ENCODE measurements at regions not wholly inside any gene's neighbourhood (a gene's known extent, or its start where the extent isn't known, plus 50 kb on each side); places are given as distances from the start of the nearest gene placed in this dataset.

DNA sequence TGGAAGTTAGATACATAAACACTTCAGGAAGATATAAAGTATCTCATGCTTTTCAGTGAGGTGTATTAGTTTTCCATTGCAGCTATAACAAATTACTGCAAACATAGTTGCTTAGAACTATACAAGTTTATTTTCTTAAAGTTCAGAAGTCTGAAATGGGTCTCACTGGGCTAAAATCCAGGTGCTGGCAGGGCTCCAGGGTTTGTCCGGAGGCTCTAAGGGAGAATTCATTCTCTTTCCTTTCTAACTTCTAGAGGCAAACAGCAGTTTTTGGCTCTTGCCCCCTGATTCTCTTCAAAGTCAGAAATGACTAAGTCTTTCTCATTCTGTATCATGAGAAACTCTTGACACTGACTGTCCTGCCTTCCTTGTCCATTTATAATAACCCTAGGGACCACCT, 138.8 kb downstream of the AASDHPPT start:
- no peak for DNase-seq (ENCODE audit: low read depth)

DNA sequence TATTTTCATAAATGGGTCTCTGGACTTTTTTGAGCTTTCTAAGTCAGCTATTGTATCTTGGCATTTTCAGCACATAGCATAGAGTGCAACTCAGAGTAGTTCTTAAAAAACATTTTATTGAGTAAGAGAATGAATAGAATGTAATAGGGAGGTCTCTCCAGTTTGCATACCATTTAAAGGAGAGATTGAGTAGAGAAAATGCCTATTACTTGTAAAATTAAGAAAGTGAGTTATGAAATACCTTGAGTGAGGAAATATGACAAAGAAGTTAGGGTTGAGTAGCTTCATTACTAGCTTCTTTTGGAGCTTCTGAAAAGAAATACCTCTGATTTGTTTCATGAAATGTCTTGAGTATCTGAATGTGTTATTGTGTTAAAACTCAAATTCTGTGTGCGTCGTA, 140.0 kb downstream of the AASDHPPT start:
- DNase-seq (ENCODE audit: low read depth): no peak

DNA sequence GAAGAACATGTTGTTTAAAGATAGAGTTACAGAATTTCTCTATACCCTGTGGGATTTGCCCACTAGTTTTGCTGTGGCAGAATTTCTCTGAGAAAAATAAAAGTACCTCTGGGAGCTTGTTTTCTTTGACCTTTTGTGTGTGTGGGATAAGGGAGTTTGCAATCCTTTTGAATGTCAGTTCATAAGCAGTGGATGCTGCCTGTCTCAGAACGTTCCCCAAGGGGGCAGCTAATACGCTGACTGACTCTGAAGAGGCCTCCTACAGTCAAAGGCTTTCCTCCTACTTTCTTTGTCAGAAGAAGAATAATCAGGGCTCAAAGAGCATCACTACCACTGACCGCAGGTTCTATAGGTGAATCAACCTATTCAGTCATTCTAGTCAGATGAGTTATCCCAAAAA, 140.6 kb downstream of the AASDHPPT start:
- DNase-seq (ENCODE audit: low read depth): no peak

DNA sequence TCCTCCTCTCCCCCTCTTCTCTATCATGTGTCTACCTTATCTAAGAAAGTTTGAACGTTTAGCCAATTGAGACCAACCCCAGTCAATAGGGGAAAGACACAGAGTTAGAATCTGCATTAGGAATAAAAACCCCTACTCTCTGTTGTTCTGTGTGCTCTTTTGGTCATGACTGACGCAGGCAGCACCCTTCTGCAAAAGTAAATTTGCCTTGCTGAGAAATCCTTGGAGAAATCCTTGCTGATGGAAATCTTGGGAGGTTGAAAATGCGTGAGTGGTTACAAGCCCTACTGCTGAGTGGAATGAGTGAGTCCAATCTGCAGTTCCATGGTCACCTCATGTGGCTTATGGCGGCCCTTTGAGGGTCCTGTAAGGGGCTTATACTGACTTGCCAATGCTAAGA, 145.2 kb downstream of the AASDHPPT start:
- no peak for DNase-seq (ENCODE audit: low read depth)

DNA sequence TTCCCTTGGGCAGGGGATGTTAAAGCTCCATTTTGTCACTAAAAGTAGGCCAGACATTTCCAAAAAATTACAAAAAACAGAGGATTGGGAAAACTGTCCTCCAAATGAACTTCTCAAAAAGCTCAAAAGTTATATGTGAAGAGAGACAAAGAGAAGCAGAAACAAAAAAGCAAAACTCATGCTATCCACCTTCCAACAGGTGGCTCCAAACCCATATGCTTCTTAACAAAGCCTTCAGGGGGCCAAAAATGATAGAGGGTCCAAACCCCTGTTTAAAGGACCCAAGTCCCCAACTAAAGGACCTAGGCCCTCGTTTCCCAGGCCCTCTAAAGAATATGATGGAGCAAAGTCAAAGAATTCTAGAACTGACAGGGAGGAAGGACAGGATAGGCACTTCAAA, 146.7 kb downstream of the AASDHPPT start:
- DNase-seq (ENCODE audit: low read depth): no peak

DNA sequence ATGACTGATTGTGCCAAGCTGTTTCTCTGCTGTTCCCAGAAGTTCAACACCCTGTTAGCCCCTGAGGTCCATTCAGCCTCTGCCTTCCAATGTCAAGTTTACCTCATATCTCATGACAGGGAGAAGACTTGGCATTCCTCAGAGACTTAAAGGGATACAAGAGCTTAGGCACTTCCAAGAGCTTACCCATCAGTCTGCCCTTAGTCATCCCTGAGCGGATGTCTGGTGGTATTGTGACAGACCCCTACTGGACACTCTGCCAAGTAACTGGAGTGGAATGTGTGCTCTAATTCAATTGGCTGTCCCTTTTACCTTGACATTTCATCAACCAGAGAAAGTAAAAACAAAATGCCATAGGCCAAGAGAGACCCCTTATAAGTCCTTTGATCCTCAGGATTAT, 151.5 kb downstream of the AASDHPPT start:
- DNase-seq (ENCODE audit: low read depth): no peak

DNA sequence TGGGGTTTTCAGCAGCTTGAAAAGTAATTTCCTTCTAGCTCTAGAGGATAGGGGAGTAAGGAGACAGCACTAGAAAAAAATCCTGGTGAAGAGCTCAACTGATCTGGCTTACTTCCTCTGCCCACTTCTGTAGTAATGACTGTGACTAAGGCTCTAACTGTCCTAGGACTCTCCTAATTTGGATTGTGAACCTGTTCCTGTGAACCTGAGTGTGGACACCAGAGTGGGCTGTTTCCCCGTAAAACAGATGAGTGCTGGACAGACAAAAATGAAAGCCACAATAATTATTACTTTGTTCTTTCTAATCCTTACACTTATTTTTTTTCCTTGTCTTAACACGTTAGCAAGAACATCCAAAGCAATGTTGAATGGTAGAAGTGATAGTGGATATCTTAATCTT, 154.1 kb downstream of the AASDHPPT start:
- no peak for DNase-seq (ENCODE audit: low read depth)

DNA sequence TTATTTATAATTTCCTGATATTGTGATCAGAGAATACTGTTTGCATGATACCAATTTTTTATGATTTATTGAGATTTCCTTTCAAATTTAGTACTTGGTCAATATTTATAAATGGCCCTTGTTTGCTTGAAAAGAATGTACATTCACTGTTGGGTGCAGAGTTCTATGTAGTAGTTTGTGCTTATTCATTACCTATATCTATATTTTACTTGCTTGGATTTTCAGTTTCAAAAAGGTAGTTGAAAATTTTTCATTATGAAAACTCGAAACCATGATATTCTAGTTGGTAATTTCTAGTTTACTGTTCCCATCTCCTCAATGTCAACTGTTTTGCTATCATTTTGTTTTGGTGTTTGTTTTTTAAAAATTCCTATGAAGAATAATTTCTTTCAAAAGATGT, 155.7 kb downstream of the AASDHPPT start:
- DNase-seq (ENCODE audit: low read depth): no peak

DNA sequence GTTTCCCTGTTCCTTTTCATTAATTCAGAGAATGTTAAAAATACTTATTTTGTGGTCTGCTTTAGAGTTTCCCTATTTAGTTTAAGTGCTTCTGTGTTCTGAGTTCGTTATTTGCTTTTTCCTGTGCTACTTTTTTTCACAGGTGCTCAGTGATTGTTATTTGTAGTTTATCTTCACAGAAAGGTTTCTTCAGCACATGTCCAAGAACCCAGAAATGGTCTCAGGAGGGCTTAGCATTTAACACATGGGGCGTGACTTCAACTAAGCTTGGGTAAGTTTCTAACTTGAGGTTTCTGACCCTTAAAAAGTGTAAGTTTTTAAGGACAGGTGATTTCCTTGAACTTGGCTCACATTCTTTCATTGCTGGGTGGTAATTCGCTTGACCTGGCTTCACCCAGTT, 157.3 kb downstream of the AASDHPPT start:
- DNase-seq (ENCODE audit: low read depth): no peak

DNA sequence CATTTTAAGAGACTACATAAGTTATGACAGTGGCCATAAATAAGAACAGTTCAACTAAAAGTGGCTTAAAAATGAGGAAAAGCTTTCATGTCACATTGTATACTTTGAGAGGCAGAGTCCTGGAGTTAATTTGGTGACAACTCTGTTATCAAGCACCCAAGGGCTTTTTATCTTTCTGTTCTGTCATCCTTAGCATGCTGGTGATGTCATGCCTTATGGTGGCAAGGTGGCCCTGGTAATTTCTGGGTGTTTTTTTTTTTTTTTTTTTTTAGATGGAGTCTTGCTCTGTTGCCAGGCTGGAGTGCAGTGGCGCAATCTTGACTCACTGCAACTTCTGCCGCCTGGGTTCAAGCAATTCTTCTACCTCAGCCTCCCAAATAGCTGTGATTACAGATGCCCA, 158.8 kb downstream of the AASDHPPT start:
- no peak for DNase-seq (ENCODE audit: low read depth)

DNA sequence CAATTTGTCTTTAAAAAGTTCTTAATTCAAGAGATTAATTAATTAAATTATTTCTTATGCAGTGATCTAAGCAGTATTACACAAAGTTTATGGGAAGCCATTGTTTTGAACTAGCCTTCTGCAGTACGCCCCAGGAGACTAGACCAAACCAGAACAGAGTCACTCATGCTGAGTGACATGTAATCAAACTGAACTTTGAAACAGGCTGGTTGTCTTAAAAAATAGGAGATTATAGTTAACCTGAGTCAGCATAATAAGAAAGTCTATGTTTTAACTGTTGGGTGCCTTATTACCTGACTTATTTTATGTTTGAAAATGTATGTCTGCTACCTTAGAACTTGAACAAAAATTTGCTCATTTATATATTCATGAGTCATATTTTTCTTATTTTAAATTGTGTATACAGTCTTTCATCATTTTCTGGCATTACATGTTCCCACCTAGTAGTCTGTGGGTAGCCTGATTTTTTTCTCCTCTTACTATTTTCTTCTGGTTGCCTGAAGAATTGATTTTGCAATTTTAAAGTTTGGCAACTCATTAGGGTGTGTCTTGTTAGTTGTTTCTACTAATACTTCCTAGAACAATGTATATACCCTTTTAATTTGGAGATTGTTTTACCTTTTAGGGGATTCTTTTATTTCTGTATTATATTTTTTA, 161.4 kb downstream of the AASDHPPT start:
- peak; percentile 48 for DNase-seq (ENCODE audit: low read depth)

DNA sequence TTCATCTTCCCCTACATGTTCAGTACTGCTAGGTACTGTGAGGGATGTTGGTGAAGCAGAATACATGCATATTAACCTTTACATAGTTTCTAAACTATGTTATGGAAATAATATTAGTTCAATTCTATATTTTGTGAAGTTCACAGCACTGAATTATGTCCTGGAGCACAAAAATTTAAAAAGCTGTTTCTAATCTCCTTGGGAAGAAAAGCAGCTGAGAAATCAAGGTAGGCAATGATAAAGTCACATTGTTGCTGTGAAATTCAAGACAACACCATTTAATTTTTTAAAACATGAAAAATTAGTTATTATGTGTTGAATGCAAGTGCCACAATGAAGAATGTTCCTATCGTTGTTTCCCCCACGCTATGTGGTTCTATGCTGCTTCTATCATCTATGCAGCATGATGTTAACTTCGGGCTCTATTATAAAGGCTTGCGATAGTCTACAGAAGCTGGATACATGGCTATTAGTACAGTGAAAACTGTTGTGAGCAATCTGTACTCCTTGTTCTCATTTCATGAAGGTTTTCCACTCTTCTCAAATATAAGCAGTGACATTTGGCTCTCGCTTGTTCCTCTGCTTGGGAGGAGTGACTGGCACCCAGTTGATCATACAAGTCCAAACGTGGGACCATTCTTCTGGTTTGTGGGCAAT, 164.3 kb downstream of the AASDHPPT start:
- DNase-seq (ENCODE audit: low read depth): no peak

DNA sequence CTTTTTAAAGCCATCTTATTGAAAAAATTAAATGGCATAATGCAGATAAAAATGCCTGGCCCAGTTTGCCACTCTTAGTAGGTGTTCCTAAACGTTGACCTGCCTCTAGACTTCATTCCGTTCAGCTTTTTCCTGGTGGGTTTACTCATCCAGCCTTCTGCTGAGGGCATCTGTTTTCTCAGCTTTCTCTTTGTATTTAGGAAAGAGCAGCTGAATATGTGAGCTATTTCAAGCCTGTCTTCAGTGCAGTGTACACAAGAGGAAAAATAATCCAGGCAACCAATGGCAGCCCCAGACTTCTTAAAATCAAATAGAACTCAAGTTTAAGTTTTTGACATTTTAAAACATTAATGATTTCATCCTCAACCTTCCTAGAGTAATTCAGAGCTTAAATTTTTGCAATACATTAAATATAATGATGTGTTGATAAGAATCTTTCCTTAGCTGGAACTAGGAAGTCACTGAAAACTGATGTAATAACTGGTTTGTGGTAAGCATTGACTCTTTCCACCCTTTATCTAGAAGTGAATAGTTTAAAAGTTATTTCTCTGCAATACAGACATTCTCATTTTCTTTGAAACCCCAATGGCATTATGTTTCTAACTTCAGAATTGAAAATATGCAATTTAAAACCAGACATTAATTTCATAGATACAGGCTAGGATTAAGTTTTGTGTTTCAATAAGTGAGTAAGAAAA, 165.4 kb downstream of the AASDHPPT start:
- DNase-seq (ENCODE audit: low read depth): no peak

DNA sequence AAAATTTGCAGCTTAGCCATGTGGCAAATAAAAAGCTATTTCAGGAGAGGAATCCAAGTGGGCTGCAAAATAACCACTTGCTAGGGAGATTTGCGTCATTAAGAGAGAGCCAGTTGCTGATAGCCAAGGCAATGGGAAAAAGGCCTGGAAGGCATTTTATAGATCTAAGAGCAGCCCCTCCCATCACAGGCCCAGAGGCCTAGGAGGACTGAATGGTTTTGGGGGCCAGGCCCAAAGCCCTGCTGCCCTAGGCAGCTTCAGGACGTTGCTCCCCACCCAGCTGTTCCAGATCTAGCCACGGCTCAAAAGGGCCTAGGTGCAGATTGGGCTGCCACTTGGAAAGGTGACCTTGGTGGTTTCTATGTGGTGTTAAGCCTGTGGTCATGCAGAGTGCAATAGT, 169.0 kb downstream of the AASDHPPT start:
- no peak for DNase-seq (ENCODE audit: low read depth)

DNA sequence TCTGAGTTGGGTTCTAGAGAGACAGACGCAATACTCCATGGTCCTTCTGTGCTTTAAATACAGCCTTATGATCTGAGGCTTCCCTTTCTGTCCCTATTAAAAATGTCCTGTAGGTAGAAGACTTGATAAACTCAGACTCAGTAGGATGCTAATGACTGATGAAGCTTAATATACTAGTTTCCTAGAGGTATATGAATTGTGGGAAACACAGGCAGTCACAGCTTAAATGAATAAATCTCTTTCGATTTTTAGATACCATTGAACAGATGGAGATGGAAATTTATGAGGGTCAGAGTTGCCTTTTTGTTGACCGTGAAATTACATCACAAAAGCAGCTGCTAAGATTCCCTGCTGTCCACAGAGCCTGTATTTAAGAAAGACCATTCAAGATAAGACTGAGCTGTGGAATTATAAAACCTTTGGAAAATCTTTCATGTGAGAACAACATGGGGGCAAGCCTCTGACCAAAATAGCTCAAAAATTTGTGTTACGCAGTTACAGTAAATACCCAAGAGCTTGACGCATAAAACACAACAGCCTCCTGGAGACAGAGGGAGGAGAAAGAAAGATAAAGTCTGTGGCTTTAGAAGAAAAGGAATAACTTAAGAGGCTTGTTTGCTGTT, 172.3 kb downstream of the AASDHPPT start:
- no peak for DNase-seq (ENCODE audit: low read depth)

DNA sequence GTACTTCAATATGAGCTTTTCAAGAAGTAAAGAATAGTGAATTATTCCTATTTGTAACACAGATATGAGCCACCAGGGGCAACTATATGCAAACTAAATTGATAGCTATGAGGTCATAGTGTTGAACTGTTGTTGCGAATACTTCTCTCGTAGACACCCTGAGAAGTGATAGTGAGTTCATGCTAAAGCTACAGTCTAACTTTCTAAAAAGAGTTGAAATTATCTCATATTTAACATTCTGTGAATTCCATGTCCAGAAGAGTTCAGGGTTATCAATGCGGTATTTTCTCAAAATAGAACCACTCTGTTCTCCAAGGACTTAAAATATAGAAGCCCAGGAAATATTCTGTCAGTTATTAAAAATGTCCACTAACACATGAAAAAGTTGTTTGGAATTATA, 185.4 kb downstream of the AASDHPPT start:
- no peak for DNase-seq (ENCODE audit: low read depth)

DNA sequence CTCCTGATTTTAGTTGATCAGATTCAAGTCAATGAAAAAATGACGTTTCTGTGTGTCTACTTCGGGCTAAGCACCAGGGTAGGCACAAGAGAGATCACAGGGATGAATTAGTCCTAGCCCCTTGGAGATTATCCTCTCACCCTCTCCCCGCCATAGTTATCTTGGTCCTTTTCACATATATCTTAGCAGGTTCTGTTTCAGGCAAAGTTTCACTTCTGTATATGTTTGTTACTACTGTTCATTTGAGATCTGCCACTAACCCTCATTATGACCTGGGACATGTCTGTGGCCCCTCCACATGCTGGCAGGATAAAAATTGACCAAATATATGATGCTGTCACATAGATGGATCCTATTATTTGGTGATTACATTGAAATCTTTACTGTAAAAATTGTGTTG, 186.1 kb downstream of the AASDHPPT start:
- DNase-seq (ENCODE audit: low read depth): no peak

DNA sequence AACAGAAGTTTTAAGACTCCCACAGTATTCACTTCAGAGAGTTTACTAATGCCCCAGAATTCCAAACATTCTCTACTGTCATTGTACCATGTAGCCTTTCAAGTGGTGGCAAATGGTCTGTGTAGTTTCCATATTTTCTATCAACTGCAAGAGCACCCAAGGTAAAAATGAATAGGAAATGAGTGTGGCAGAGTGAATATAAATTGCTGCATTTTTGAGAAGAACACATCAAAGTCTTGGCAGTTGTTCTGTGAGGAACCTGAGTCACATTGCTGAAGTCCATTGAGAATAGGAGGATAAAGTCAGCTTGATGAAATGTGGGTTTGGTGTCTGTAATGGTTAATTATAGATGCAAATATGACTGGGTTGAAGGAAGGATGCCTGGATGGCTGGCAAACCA, 193.6 kb downstream of the AASDHPPT start:
- peak; percentile 66 for DNase-seq (ENCODE audit: low read depth)

DNA sequence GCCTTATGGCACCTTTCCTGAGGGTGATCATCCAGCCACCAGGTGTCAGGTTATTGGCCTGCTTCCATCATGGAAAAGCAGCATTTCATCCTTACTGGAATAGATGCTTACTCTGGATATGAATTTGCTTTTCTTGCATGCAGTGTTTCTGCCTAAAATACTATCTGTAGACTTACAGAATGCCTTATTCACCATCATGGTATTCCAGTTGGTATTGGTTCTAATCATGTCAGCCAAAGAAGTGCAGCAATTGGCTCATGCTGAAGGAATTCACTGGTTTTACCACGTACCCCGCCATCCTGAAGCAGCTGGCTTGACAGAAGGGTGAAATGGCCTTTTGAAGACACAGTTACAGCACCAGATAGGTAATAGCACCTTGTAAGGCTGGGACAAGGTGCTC, 194.2 kb downstream of the AASDHPPT start:
- DNase-seq (ENCODE audit: low read depth): peak; percentile 25

DNA sequence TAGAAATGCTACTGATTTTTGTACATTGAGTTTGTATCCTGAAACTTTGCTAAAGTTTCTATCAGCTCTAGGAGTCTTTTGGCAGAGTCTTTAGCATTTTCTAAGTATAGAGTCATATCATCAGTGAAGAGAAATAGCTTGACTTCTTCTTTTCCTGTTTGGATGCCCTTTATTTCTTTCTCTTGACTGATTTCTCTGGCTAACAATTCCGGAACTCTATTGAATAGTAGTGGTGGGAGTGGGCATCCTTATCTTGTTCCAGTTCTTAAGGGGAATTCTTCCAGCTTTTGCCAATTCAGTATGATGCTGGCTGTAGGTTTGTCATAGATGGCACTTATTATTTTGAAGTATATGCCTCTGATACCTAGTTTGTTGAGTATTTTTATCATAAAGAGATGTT, 197.7 kb downstream of the AASDHPPT start:
- DNase-seq (ENCODE audit: low read depth): no peak

DNA sequence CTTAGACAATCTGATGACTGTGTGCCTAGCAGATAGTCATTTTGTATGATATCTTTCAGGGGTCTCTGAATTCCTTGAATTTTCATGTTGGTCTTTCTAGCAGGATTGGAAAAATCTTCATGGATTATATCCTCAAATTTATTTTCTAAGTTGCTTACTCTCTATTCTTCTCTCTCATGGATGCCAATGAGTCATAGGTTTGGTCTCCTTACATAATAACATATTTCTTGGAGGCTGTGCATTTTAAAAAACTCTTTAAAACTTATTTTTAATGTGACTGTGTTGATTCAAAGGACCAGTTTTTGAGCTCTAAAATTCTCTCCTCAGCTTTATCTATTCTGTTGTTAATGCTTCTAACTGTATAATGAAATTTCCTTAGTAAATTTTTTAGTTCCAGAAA, 198.7 kb downstream of the AASDHPPT start:
- no peak for DNase-seq (ENCODE audit: low read depth)

DNA sequence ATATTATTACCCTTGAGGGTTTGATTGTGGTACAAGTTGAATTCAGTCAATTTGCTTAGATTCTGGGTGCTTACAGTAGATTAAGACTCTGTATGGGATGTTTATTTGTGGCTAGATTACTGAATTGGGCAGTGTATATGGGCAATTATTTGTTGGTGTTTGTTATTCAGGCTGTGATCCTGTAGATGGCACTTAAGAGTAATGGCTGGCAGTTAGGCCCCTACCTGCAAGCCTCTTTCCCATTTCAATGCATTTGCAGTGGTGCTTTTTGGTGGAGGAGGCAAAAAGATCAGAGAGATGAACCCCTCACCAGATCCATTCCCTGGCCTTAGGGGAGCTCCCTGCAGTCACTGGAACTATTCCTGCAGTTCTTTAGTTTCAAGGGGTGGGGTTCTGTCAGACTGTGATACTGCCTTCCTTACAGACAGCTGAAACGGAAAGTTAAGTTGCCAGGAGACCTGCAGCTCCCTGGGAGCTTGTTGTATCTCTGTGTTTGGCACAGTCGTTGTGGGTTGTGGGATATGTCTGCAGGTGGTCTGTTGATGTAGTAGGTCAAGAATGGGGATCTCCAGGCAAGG, 199.5 kb downstream of the AASDHPPT start:
- peak; percentile 35 for DNase-seq (ENCODE audit: low read depth)

DNA sequence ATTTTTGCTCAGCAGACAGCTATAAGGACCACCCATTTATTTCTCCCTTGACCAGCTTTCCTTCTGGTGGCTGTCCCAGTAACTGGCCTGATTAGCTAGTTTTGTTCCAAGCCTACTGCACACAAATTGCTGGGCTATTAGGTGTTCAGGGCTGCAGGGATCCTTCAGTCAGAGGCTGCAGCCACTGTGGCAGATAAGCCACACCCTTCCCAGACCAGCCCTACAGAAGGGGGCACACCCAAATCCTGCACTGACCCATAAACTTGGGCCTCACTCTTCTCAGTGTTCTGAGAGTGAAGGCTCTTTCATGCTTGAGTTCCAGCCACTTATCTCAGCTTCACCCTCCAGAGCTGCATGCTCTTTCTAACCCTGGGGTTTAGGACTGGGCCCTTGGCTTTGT, 200.0 kb downstream of the AASDHPPT start:
- DNase-seq (ENCODE audit: low read depth): no peak
